Tongue (tissue), 1 donor: ENCODE measurements at regions not wholly inside any gene's neighbourhood (a gene's known extent, or its start where the extent isn't known, plus 50 kb on each side); places are given as distances from the start of the nearest gene placed in this dataset.
A peak's percentile ranks its signal among the peaks of the same experiment; 100 is the strongest.
"Not testable (repeated sequence)": the region's sequence is repeated elsewhere in the genome, so short reads cannot be mapped to it uniquely, and the experiment has no call there.

Experiments used
- DNase-seq: peaks from one replicate; pipeline ENCODE4 v3.0.0-alpha.2; 2015

DNA sequence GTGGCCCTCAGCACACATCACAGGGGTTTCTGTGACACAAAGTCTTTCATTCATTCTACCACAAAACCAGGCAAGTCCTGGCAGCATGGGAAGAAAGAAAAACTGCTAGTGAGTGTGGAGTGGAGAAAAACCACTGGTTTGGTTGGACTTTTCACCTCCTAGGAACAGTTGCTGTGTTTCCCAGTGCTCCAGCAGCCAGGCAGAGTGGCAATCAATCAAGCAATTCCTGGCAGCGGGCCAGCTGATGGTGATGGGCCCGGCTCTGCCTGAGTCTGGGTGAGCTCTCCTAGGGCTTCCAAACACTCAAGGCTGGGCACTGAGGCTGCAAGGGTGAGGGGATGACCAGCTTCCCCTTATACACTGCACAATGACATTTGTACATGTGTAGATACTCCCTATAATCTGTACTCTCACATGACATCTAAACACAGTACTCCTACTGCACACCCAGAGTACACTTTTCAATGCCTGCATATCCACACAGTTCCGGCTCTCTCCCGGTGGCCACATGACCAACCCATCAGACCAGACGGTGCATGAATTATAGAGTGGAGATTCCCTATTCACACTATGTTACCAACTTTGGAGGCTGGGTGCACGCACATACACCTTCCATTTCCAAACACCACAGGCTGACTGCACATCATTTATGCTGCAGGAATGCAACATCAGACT is 156.6 kb downstream of the UNC5CL start:
- no peak for DNase-seq

DNA sequence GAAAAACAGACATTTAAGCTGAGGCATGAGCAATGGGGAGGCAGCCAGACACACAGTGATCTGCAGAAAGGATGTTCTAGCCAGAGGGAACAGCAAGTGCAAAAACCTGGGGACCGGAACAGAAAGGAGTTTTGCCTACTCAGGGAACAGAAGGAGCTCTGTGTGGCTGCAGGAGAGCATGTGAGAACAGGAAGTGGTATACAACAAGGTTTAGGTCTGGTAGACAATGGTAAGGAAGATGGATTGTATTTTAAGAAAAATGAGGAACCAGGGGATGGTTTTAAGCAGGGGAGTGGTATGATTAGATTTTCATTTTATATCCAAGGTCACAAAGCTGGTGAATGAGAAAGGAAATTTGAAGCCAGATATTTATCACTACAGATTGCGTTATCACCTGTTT is 157.5 kb downstream of the UNC5CL start:
- DNase-seq = no peak

DNA sequence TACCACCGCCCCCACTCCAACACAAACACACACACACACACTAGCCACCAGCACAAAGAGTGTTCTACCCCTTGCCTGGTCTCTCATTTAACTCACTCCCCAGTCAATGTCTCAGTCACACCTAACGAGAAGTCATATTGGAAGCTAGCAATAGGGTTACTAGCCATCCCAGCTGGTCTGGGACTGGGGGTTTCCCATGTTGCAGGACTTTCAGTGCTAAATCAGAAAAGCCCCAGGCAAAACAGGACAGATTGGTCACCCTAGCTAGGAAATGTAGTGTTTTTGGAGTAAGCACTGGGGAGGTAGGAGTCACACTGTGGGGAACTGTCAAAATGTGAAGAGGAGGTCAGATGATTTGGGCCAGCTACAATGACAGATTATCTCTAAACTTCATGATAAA is 158.1 kb downstream of the UNC5CL start:
- DNase-seq = no peak

DNA sequence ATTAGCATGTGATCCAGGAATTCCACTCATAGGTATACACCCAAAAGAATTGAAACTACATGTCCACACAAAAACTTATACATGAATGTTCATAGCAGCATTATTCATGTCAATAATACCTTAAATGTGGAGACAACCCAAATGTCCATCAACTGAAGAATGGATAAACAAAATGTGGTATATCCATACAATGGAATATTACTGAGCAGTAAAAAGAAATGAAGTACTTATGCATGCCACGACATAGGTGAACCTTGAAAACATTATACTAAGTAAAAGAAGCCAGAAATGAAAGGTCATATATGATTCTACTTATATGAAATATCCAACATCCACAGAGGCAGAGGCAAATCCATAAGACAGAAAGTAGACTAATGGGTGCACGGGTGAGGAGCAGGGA is 159.9 kb downstream of the UNC5CL start:
- DNase-seq = no peak

DNA sequence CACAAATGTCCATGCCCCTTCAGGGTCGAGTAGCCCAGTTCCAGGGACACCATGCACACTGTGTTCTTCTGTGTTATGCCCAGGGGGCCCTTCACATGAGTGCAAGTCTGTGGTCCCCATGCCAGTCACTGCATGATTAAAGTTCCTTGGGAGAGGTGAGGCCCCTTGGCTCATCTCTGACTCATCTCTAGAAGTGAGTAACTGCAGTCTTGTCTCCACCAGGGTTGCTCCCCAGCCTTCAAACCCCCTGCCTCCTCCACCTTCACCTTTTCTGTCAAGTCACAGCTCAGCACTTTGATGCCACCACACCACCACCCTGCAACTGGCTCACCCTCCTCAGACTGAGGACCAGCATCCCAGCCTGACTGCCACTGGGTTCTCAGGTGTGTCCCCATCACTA is 161.7 kb downstream of the UNC5CL start:
- DNase-seq = no peak

DNA sequence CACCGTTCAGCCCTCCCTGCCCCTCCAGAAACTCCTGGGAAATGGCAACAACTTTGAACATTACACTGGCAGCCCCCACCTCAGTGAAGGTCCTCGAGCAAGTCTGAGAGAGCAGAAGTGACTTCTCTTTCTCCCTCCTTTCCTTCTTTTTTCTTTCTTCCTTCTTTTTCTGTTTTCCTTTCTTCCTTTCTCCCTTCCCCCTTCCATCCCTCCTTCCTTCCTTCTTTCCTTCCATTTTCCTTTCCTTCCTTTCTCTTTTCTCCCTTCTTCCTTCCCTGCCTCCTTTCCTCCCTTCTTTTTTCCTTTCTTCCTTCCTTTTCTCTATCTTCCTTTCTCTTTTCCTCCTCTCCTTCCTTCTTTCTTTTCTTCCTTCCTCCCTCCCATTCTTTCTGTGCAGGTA is 162.7 kb downstream of the UNC5CL start:
- no peak for DNase-seq

DNA sequence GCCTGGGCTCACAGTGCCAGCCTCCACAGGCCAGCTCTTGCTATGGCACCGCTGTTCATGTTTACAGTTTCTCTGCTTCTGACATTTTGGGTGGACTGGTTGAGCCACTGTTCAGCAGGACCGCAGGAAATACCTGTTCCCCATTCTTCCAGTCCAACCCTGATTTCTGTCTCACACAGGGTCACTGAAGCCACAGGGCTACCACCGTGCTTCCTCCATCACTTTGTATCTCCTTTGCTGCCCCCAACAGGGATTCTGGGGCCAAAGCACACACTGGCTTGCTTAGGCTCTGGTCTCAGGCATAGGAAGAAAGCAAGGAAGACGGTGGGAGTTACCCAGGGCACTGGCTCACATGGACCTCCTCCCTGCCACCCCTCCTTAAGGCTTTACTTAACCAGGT is 164.5 kb downstream of the UNC5CL start:
- no peak for DNase-seq

DNA sequence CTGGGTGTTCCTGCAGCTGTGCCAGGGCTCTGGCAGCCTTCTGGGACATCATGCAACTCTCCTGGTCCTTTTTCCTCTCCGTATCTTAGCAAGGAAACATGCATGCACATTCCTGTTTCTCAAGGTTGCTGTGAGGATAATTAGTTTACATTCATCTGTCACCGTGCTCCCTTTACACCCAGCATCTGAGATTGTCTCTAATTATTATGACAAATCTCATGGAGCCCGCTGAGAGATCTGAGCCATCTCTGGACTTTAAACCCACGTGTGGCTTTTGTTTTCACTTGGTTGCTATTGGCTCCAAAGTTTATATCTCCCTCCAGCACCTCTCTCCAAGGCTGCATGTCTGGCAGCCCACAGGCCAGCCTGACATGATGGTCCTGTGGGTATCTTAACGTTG is 167.6 kb downstream of the UNC5CL start:
- DNase-seq = no peak

DNA sequence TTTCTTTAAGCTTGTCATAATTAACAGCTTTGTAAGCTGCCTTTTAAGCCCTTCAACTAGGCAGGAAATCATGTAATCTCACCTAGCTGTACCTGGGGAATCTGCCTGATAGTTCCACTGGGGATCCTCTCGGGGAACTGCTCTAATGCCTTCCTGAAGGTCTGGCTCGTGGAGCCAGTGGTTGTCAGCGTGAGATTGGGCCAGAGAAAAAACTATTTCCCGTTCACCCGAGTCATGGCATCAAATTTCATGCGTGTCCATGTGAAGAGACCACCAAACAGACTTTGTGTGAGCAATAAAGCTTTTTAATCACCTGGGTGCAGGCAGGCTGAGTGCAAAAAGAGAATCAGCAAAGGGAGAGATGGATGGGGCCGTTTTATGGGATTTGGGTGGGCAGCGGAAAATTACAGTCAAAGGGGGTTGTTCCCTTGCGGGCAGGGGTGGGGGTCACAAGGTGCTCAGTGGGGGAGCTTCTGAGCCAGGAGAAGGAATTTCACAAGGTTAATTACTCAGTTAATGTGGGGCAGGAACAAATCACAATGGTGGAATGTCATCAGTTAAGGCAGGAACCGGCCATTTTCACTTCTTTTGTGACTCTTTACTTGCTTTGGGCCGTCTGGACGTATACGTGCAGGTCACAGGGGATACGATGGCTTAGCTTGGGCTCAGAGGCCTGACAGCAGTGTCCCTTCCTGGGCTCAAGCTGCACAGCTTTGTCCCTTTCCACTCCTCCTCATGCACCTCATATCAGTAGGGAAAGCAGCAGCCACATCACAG is 170.7 kb downstream of the UNC5CL start:
- DNase-seq = not testable (repeated sequence)

DNA sequence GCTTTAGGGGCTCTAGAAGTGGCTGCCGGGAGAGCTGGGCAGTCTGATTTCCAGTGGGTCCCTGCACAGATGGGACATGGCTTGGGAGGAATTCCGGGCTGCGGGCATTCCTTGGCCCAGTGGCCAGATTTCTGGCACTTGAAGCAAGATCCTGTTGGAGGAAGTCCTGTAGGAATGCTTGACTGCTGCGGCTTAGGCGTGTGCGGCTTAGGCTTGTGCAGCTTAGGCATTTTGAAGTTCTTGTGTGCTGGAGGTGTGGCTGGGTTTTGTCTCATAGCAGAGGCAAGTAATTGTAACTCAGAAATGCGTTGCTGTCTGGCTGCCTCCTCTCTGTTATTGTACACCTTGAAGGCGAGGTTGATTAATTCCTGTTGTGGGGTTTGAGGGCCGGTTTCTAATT is 171.5 kb downstream of the UNC5CL start:
- DNase-seq = peak; percentile 26

DNA sequence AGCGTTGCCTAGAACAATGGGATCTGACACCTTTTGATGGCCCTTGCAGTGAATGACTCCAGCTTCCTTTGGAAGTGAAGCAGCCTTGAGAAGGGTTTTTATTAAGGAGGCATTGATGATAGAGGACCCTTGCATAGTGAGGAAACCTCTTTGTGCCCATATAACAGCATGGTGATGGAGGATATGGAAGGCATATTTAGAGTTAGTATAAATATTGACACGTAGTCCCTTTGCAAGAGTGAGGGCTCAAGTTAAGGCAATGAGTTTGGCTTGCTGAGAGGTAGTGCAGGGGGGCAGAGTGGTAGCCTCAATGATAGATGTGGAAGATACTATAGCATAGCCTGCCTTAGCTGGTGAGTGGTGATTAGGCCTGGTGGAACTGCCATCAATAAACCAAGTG is 173.8 kb downstream of the UNC5CL start:
- DNase-seq = not testable (repeated sequence)

DNA sequence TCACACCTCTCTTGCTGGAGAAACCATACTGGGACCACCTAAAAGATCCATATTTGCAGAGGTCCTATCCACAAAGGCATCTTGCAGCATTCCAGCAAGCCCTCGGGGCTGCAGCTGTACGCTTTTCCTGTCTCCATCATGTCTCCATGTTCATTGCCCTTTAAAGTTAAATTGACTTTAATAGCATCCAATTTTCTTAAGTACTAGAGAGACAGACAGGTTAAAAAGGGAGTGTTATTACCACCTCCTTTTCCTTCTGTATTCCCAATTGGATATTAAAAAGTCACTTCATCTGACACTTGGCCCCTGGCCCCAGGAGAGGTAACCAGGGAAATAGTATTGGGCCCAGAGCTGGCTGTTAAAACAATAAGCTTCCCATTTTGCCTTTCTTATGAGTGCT is 178.6 kb downstream of the UNC5CL start:
- no peak for DNase-seq

DNA sequence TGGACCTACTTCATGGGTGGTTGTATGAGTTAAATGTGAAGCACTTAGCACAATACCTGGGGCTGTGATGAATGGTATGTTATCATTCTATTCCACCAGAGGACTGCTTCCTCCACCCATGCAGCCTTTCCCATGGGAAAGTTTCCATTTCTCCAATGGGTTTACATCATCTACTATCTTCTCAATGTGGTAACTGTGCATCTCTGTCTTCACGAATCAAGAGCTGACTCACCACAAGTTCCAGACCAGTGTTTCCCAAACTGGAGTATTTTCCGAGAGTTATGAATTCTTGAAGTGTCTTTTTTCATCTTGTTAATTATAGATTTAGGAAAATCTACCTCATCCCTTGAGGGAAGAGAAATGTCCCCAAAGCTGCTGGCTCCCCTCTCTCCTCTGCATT is 182.8 kb downstream of the UNC5CL start:
- DNase-seq = no peak

DNA sequence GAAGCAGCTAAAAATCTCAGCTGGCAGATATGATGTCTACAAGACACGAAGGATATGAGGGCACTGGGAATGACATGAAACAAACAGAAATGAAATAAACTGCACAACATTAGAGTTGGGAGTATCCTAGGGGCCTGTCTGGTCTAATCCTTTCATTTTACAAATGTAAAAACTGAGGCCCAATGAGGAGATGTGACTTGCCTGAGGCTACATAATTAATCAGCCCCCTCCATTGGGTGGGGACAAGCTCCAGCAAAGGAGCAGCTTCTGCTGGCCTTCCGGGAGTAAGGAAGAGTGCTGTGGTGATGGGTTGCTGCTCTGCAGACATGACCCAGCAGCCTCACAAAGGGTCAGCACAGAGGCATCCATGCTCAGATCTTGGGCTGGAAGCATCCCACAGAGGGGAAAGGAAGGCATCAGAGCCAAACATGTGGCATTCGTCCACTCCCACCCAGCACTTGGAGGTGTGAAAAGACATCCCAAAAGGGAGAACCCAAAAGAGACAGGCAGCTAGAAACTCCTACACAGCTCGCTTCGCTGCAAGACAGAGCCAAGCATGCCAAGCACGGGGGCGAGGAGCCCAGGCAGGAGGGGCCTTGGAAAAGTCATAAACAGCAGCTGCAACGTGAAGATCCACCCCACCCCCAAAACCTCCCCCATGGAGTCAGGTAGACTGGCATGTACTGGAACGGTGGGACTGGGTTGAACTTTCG is 183.7 kb downstream of the UNC5CL start:
- DNase-seq = no peak

DNA sequence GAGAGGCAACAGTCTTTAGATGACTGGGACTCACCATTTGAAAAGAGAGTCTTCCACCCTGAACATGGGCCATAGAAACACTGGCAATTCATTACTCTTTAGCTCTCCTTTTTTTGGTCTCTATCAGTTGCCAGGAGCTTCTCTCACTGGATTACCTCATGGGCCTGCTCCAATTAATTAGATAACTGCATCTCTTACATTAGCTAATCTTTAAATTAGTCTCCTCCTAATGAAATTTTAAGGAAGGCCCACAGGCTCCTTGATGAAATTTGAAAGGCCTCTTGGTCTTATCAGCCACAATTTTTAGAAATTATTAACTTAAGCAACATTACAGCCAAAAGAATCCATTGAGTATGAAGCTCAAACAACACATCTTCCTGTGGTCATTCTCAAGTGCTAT is 184.4 kb downstream of the UNC5CL start:
- DNase-seq = no peak

DNA sequence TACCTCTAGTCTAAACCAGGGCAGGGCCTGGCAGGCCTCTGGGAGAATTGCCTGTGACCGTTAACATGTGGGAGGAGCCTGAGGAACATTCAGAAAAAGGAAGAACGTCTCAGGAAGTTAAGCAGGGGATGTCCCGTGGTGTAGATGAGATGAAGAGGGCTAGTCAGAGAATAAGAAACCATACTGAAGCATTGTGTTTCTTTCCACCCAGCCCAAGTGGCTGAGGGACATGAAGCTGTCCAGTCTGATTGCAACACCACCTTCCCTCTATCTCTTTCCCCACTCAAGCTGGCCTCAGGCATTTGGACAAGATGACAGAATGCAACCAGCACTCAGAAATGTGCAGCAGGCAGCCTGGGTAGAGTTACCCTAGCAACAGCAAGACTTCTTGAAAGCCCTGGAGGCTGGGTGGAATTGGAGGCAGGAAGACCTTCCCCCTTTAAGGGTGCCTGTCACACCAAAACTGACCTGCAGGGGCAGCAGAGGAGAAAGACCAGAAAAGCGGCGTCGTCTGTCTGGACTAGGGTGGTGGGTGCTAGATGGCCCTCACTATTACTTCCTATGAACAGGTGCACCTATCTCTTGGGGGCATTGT is 186.1 kb downstream of the UNC5CL start:
- no peak for DNase-seq

DNA sequence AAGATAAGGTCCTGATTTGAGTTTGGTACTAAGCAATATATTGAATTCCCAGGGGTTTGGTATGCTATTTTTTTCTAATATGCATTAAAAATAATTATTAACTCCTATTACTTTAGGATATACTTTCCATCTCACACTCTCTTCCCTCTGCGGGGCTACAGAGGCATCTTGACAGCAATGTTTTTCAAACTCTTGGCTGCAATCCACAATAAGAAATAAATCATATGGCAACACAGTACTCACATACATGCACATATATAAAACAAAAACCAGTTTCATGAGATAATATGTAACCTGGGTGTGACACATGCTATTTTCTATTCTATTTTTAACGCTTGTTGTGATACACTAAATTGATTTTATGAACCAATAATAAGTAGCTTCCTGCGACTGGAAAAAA is 189.5 kb downstream of the UNC5CL start:
- no peak for DNase-seq

DNA sequence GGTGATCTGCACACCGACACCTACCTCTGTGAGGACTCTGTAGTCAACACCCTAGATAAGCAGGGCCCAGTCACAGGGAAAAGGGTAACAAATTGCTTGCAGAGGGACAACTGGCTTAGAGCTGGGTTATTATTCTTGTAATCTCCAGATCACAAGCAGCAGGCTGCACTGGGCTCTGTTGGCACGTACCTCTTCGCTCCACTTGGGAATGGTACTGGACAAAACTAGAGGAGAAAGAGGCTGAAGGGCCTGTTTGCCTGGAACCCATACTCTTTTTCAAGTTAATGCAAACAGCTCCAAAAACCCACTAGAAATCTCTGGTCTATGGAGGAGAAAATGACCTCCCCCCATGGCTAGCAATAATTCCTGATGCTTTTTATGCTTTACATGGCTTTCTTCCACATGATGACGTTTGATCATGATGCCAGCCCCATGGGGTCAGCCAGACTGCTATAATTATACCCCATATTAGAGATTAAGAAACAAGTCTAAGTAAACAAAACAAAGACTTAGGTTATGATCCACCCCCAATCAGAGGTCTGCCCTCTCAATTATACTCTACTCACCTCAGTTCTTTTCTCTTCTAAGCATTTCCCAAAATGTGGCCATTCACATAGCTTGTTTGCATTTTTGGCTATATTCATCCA is 190.0 kb downstream of the UNC5CL start:
- DNase-seq = no peak

DNA sequence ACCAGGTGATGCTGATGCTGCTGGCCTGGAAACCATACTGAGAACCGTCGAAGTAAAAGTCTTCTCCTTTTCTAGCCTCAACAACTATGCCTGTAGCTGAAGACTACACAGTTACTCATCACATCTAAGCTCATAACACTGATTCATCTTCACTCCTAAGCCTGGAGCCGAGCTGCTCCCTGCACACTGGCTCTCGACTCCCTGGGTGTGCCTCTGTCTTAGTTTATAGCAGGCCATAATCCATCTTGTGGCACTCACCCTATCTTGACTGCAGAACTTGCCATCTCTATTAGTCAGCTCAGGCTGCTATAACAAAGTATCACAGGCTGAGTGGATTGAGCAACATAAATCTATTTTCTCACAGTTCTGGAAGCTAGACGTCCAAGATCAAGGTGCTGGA is 191.0 kb downstream of the UNC5CL start:
- DNase-seq = no peak

DNA sequence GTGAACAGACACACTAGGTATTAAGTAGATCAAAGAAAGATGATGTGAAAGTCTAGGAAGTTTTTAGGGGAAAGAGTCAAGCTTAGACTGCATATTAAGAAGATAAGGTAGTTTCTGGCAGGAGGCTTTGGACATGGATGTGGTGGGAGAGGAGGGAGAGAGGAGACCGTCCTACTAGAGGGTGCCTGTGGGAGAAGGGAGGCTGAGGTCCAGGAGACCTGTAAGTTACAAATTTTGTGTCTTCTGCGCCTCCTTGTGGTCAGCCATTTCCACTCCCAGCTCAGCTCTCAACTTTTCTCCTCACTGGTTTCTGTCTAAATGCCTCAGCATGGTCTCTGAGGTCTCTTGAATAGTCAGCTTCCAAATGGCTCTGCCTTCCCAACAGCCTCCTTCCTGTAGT is 193.5 kb downstream of the UNC5CL start:
- peak; percentile 53 for DNase-seq

DNA sequence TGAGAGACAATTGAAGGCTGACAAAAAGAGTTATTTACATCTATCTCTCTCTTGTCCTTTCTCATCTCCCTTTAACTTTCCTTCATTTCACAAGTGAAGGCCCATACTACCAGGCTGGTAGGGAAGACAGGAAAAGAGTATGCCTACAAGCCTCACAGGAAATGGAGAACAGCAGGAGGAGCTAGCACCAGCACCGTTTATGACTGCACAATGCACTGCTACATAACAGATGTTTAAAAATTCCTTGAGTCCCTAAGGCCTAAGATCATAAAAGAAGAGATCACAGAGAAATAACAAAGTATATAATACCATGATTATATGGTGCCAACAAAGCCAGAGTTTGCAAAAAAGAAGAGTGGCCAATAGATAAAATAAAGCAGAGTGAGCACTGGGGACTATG is 194.8 kb downstream of the UNC5CL start:
- no peak for DNase-seq

DNA sequence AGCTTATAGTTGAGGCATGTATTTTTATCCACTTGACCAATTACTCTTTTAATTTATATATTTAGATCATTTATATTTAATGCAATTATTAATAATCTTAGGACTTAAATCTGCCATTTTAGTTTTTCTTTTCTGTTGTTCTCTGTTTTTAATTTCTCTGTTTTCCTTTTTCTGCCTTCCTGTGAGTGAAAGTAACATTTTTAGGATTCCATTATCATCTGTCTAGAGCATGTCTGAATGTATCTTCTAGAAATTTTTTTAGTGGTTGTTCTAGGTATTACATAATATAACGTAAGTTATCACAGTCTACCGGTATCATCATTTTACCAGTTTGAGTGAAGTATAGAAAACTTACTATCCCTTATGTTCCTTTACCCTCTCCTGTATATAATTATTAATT is 197.3 kb downstream of the UNC5CL start:
- DNase-seq = no peak

DNA sequence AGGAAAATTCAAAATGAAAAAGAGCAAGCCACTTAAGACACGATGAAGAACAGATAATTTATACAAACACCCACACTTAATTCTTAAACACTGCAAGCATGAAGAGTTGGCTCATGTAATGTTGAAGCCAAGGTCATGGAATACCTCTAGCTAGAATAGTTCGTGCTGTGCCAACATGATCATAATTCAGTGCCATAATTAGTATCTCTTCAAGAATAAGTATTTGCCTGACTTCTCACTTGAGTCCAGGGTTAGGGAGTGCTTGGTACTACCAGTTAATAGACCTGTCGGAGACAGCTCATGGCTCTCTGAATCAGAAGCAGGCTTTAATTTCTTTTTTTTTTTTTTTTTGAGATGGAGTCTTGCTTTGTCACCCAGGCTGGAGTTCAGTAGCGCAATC is 206.3 kb downstream of the UNC5CL start:
- no peak for DNase-seq
